SKM-1 (cell line): ENCODE measurements at regions not wholly inside any gene's neighbourhood (a gene's known extent, or its start where the extent isn't known, plus 50 kb on each side); places are given as distances from the start of the nearest gene placed in this dataset.
"Not testable (repeated sequence)": the region's sequence is repeated elsewhere in the genome, so short reads cannot be mapped to it uniquely, and the experiment has no call there.

Source experiments
- DNase-seq: peaks from one replicate; lab custom pipeline; 2025; ENCODE audit not compliant: unreplicated experiment; lab: John Stamatoyannopoulos, UW

GRCh38 chr11:3307584-3307983, 71.4 kb downstream of the ZNF195 start:
- not testable (repeated sequence) for DNase-seq

GRCh38 chr11:3301060-3301459, 68.8 kb upstream of the MRGPRE start:
- DNase-seq, result not testable (repeated sequence)

GRCh38 chr11:3300579-3300978, 68.4 kb upstream of the MRGPRE start:
- DNase-seq, result not testable (repeated sequence)

- peak; percentile 1 for DNase-seq
Measured at GRCh38 chr11:3297834-3298233, 65.6 kb upstream of the MRGPRE start.

GRCh38 chr11:3290563-3290962, 58.3 kb upstream of the MRGPRE start:
- not testable (repeated sequence) for DNase-seq

- not testable (repeated sequence) for DNase-seq
Measured at GRCh38 chr11:3287326-3287905, 55.2 kb upstream of the MRGPRE start.

GRCh38 chr11:3285261-3285660, 53.0 kb upstream of the MRGPRE start:
- not testable (repeated sequence) for DNase-seq

- DNase-seq, result not testable (repeated sequence)
Measured at GRCh38 chr11:3284248-3284647, 52.0 kb upstream of the MRGPRE start.

GRCh38 chr11:3282692-3283091, 50.5 kb upstream of the MRGPRE start:
- DNase-seq, result not testable (repeated sequence)
